CD4-positive, alpha-beta T cell treated with Interleukin-12 subunit alpha and Interleukin-12 subunit beta, for 1 hour (primary cell): ENCODE measurements at regions not wholly inside any gene's neighbourhood (a gene's known extent, or its start where the extent isn't known, plus 50 kb on each side); places are given as distances from the start of the nearest gene placed in this dataset.

Experiments
- DNase-seq: peaks from one replicate; pipeline ENCODE4 v3.0.0-alpha.2; 2020

DNA sequence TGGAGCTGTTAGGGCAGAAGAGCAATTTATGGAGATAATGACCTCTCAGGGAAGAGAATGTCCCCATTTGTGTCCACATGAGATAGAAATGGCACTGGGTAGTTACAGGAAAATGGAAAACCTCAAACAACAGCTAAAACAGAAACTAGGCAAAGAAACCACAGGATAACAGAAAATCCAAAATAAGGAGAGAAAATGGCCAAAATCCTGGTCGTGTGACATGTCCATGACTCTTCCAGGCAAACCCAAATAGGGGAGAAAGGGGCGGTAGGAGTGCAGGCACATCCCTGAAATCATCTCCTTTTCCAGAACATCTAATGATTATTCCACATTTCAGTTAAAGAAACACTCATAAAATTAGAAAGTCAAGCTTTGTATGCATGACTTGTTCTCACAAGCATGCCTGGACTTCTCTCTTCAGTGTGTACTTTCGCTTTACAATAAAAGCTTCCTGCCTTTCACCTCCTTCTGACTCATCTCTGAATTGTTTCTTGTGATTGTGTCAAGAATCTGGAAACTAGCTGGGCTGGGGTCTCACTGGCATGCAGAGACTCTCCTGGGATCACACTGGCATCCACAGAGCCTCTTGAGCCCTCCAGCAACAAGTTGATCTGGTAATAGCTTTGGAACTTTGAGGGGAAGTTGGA is 171.4 kb upstream of the ZP4 start:
- DNase-seq: no peak

DNA sequence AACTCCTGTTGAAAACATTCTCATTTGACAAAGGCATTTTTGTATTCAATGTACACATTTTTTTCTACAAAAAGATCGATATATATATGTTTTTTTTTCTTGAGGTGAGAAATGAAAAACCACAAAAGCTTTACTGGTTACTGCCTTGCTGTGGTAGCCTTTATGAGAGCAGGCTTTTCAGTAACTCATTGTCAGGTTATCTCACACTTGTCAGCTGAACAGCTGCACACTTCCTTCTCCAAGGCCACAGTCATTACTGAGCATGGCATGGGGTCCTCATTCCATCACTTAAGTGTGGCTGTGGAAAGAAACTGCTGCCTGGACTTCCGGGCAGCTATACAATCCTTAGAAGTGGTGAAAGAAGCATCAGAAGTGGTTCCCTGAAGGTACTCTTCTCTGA is 169.3 kb upstream of the ZP4 start:
- DNase-seq: no peak

DNA sequence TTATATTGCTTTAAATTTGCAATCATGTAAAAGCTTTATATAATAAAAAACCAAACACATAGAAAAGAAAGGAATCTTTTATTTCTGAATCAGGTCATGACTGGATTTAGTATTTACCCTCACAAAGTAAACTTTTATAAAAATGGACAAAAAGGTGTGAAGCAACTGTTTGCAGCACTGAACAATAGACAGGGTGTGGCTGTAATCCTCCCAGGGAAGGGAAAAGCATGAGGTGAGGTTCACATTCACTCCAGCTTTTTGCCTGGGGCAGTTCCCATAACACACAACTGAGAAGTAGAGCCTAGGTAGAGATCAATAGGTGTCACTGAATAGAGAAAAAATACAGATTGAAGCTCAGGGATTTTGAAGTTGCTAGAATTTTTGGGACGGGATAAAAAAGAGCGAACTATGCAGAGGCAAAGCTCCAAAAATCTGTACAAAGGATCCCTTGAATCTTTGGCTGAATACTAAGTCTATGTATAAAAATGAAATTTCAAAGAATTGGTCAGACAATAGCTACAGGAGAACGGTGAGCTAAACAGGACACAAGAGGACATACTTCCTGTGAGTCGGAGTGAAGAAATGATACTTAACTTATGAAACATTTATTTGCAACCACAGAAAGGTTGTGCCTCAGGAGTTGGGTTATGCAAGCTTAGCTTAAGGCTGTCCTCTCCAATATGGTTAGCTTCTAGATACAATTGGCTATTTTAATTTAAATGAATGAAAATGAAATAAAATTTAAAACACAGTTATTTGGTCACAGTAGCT is 162.0 kb upstream of the ZP4 start:
- DNase-seq: no peak

DNA sequence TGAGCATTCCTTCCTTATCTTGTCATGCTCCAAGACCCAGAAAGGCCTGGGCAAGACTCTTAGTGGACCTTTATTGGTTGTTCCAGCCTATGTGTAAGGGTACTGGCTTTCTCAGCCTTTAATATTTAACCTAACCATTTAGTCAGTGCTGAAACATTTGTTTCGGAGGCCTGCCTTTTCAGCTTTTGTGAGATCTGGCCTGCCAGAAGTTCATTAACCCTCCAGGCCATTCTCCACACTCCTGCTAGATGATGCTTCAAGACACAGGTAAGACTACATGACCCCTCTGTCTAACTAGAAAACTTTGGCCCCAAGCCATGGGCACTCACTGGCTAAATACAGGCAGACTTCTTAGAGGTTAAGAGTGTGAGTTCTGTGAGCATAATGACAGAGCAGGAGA is 138.4 kb upstream of the ZP4 start:
- no peak for DNase-seq

DNA sequence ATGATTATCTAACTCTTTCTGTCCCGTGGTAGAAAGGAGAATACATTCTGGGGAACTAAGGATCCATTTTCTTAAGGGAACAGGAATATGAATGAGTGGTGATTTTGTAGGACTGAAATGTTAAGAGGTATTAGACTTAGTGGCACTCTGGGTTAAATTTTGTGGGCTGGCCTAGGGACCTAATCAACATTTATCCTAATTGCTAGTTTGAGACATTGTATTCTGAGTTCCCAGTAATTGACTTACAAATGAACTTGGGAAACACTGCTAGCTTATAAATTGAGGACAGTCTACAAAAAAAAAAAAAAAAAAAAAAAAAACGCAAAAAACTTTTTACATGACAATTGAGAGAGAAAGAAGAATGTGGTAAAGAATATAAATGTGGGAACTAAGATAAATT is 136.6 kb upstream of the ZP4 start:
- DNase-seq: no peak

DNA sequence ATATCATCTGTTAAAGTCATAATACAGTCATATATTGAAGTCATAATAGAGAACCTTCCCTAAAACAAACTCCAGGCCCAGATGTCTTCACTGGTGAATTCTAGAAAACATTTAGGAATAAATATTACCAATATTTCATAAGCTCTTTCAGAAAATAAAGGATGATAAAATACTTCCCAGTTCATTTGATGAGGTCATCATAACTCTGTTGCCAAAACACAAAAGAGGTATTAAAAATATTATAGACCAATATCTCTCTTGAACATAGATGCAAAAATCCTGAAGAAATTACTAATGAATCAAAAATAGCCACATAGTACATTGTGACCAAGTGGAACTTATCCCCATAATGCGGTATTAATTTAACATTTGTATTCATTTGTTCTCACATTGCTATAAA is 132.4 kb upstream of the ZP4 start:
- no peak for DNase-seq

DNA sequence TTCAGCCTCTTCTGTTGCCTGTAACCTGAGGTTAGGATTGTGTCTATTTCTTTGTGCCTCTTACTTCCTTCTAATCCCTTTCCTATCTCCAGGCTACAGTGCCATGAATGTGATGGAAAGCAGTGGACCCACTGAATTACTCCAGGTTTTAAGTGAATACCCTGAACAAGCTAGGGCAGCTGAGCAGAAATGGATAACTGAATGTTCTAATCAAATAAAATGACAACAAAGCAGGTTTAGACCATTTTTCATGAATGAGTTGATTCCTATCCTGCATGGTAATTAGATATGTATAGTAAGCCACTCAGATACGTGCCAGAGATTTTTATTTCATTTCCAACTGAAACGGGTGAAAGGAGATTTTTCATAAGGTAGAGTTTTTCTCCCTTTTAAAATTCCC is 127.5 kb upstream of the ZP4 start:
- no peak for DNase-seq

DNA sequence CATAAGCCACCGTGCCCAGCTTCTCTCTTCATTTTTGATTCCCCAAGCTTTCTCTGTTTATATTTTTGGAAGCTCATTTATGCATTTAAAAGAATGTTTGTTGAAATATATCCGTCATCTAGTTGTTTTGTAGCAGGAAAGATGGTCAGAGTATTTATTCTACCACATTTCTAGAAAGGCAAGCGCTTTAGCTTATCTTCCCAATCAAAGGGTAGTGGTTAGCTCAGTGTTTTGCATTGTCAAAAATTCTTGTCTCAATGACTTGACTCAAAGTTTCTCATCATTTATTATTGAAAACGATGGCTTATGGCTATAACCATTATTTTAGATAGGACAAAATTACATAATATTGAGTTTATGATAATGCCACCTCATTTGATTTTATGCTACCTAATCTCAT is 116.1 kb upstream of the ZP4 start:
- DNase-seq: no peak

DNA sequence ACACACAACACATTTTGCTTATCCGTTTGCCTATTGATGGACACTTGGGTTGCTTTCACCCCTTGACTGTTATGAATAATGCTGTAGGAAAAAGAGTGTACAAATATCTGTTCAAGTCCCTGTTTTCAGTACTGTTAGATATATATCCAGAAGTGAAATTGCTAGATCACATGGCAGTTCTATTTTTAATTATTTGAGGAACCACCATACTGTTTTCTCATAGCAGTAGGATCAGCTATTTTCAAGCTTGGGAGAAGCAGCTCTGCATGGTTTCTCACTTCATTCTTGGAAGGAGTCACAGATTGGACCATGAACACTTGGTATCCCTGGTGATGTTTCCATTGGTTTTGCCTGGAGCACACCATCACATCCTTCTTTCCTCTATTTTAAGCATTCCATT is 114.4 kb upstream of the ZP4 start:
- DNase-seq: no peak

DNA sequence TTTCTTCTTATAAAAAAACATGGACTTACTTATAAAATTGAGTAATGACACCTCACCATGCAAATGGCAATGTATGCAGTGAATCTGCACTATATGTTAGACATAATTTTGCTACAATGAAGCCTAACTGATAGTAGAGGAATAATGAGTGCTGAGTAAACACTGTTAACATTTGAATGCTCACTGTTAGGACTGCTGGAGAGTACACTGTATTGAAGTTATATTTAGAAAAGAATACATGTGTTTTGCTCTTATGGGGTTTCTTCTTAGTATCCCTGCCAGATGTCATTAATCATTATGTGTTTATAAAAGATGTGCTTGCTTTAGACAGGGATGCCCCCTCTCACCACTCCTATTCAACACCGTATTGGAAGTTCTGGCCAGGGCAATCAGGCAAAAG is 111.1 kb upstream of the ZP4 start:
- DNase-seq: no peak

DNA sequence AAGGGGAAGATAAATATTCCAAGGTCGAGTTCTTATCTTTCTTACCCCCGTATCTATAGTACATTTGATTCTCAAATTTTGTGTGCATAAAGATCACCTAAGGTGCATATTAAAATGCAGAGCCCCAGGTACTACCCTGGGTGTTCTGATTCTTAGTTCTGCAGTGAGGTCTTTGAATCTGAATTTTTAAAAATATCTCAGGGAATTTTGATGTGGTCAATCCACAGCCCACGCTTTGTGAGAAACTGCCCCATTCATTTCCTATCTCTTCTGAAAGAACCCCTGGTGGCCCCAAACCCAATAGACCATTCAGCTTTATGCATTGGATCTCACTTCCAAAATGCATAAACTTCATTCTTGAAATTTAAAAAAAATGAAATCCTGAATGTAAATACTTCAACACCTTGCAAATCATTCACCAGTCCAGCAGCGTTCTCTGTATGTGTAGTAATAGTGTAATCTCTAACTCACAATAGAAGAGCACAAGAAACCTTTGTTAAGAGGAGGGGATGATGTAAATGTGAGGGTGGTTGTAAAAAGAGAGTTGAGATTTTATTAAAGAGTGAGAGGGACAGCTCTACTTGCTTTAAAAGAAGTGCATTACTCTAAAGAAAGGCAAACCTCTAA is 108.8 kb upstream of the ZP4 start:
- DNase-seq: no peak

DNA sequence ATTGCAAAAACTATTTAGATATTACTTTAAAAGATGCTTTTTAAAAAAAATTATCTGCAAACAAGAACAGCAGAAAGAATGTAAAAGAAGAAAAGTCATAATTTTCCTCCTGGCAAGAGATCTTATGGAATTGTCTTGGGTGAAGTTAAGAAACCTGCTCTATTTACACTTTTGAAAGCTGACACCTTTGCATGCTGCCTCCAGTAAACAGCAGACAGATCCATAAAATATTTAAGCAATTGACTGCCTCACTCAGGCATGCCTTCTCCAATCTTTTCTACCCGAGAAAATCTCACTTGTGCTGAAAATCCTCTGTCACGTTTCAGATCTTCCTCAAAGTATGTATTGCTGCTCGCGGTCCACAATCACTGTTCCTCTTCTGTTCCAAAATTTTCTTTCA is 107.9 kb upstream of the ZP4 start:
- DNase-seq: no peak

DNA sequence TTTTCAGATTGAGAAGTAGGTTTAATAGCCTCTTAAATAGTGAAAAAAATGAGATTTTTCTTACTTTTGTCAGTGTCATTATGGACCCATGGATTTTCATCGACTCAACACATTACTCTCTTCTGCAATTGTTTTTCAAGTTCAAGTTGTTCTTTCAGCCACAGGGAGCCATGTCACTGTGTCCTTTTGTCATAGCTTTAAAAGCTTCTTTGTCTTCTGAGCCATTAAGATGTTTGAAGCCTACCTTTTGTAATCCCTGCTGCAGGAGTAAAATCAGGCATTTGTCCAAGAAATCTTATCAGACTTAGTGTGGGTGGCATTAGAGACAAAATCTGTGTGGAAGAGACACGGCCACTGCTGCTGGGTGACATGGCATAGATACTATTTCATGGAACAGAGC is 92.8 kb upstream of the ZP4 start:
- DNase-seq: no peak

DNA sequence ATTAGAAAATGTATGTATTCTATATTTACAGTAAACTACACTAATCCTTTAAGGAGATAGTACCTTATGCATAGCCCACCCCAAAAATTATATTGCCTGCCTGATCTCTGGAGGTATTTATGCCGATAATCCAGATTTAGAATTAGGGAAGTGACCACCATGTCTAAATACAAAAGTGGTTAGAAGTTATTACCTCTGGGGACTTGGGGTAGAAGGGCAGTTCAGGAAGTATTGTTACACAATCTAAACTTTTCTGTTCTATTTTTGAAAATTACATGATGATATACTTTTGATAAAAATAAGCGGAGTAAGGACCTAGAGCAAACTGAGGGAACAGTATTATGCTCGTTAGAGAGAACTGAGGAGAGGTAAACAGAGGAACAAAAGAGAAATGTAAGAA is 90.5 kb upstream of the ZP4 start:
- no peak for DNase-seq

DNA sequence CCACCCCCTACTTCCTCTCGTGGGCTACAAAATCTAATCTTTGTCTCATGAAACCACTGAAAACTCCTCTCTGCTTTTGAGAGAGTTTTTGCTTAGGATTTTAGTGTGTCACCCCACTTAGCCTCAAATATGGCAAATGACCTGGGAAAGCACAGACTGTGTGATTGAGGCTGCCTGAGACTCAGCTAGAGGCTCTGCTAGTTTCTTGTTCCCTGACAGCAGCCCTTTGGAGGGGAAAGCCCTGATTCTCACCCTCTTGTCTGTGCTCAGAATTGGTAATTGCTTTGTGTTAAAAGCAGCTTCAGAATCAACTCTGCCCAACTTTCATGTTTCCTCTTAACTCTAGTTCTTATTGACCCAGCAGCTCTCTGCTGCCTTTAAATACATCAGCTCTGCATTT is 85.6 kb upstream of the ZP4 start:
- no peak for DNase-seq

DNA sequence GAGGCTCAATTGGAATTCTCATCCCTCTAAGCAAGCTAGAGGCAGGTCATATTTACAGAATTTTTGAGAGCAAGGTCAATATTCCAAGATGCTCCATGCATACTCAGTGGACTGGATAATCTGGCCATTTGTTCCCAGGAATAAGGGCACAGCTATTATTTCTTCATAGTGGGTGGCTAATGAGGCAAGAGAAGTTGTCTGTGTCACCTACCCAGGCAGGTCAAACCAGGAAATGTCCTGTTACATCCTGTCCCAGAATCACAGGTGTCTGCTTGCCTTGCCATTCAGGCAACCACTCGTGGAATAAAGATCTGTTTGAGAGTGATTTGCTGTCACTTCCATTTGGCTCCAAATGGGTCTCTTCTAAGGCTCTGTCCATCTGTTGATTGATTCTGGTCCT is 85.2 kb upstream of the ZP4 start:
- no peak for DNase-seq

DNA sequence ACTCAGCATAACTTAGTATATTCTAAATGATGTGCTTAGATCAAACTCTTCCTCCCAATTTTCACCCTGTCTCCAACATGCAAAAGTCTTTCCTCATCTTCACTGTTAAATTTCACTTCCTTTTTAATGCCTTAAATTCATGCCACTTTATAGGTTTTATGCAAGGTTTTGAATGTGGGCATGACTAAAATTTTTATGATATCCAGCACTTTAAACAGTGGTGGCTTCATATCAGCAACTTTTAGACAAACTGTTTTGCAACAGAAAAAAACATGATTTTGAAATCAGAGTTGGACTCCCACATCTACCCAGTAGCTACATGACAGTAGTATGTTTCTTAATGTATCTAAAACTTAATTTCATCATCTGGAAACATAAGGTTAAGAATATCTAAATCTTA is 84.7 kb upstream of the ZP4 start:
- no peak for DNase-seq

DNA sequence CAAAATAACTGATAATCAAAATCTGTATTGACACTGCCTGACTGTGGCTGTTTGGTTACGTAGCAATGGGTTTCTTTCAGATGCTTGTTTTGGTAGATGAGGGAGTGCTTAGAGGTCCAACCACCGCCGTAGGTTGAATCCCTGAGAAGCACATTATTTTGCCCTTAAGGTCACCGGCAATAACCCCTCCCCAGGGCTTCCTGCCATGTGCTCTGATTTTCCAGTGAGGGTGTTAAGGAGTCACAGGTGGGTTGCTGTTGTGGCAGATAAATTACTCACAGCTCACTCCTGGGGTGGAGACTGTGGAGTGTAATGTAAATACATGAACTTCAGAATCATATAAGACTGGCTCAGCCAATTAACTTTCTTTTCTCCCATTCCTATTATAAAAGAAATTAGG is 81.5 kb upstream of the ZP4 start:
- DNase-seq: no peak

DNA sequence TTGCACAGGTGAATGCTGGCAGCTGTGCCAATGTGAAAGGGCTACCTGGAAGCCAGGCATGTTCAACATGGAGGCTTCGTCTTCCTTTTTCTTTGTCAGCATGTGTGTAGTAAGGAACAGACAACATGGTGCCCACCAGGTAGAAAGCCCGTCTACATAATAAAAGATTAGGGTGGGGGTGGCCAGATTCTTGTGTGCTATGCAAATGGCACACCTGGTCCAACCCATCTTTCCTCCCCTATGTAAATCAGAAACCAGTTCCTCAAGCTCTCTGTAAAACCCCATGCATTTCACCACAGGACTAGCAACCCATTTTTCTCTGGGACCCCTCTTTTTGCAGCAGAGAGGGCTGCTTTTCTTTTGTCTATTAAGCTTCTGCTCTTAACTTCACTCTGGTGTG is 72.3 kb upstream of the ZP4 start:
- no peak for DNase-seq

DNA sequence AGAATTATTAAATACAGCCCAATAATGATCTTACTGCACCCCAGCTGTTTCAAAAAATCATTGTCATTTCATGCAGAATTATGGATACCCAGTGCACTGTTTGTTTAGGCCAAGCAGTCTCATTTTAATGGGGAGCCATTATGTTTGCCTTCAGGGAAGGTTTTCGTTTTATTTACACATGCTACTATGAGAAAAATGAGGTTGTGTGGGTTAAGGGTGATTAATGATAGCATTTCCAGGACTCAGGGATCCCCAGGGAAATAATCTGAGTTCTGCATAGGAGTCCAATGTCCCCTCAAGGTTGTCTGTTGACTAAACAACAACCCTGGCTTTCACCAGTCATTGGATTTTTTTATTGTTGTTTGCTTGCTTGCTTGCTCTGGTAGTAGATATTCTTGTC is 71.0 kb upstream of the ZP4 start:
- no peak for DNase-seq

DNA sequence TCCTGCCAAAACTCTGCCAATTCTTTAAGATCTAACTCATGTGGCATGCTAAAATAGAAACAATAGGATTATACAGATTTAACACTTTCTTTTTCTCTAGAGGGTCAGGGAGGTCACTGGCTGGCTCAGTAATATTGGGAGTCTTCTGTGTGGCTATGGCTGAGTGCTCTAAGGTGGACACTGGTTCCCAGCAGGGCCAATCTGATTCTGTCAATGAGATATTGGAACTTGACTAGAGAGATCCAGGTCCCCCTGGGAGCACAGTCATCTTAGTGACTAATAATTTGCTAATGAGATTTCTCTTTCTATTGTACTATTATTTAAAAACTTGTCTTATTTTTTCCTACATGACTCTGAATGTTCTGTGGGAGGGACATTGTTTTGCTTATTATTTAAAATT is 69.1 kb upstream of the ZP4 start:
- DNase-seq: no peak

DNA sequence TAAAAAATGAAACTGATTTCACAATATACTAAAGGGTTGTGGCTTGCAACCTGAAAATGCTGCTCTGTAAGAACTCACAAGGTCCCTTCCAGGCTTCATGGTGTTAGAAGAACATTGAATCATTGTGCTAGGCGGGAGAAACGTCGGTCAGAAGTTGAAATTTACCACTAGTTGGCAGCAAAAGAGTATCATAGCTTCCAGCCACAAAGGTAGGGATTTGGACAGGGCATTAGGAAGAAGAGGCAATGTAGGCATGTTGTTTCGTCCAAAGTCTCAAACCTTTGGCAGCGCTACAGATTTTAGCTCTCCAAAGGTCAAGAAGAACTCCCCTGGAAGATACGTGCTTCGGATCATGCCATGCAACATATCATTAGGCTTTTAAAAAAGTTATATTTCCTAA is 62.5 kb upstream of the ZP4 start:
- no peak for DNase-seq
